ENCODE measurements at regions not wholly inside any gene's neighbourhood (a gene's known extent, or its start where the extent isn't known, plus 50 kb on each side); places are given as distances from the start of the nearest gene placed in this dataset.

DNA sequence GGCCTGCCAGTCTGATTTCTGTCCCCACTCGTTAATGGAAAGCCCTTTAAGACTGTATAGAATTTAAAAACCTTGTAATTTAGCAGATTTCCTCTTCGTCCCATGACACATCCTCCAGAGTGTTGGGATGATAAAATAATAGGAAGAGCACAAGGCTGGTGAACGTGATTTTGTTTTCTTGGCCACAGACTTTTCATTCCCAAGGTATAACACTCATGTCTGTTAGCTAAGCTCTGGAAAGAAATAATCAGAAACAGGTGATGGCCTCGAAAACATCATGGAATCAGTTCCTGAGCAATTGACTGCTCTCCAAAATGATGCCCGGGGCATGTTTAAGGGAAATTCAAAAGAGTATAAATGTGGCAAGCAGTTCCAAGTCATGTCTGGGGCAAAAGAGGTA is 337.8 kb upstream of the TCF4 start:
- Mint-ChIP-seq H3K9me3 (ENCODE audit: unreplicated experiment) (peaks cover 1% of the 10 kb centered on the region), H3K27me3 (ENCODE audit: low read depth, unreplicated experiment) (no peaks in the 10 kb centered on the region), H3K4me1 (ENCODE audit: low read depth, unreplicated experiment) (no peaks in the 10 kb centered on the region), H3K4me3 (ENCODE audit: unreplicated experiment) (no peak overlapping the region), H3K27ac (ENCODE audit: unreplicated experiment) (no peak overlapping the region), H3K36me3 (ENCODE audit: low read depth, unreplicated experiment) (no peaks in the 10 kb centered on the region)
- Histone ChIP-seq H4K20me1 (ENCODE audit: insufficient read depth, low read length) (no peaks in the 10 kb centered on the region), H3K4me3 (ENCODE audit: insufficient read depth, low read depth, low read length) (no peak overlapping the region), H3K9me3 (ENCODE audit: insufficient read depth, low read depth, low read length) (no peaks in the 10 kb centered on the region), H3K27ac (ENCODE audit: low read depth, low read length) (no peak overlapping the region), H3K4me2 (ENCODE audit: low read length) (no peak overlapping the region), H2AFZ (ENCODE audit: low read depth, low read length) (no peak overlapping the region), H3K4me1 (ENCODE audit: insufficient read depth, low read length) (no peaks in the 10 kb centered on the region), H3K27me3 (ENCODE audit: insufficient read depth, low read length) (no peaks in the 10 kb centered on the region), H3K9ac (ENCODE audit: low read length) (no peak overlapping the region), H3K36me3 (ENCODE audit: insufficient read depth, low read length) (no peaks in the 10 kb centered on the region), H3K79me2 (ENCODE audit: insufficient read depth, low read length) (no peaks in the 10 kb centered on the region)
- FAIRE-seq: no peak
- TF ChIP-seq CTCF (IDR thresholded peaks at IDR 0.05; ENCODE audit: insufficient read depth, low read depth, low read length): no peak
- TF ChIP-seq EZH2 (IDR thresholded peaks at IDR 0.05; ENCODE audit: insufficient read depth, low read length): no peak
- DNase-seq (ENCODE audit: low read depth): no peak

- Mint-ChIP-seq H3K4me1 (ENCODE audit: low read depth, unreplicated experiment) (no peaks in the 10 kb centered on the region), H3K27me3 (ENCODE audit: low read depth, unreplicated experiment) (no peaks in the 10 kb centered on the region), H3K27ac (ENCODE audit: unreplicated experiment) (no peak overlapping the region), H3K36me3 (ENCODE audit: low read depth, unreplicated experiment) (no peaks in the 10 kb centered on the region), H3K9me3 (ENCODE audit: unreplicated experiment) (peaks cover 8% of the 10 kb centered on the region), H3K4me3 (ENCODE audit: unreplicated experiment) (no peak overlapping the region)
- no peaks in the 10 kb centered on the region for H3K36me3 ChIP-seq (ENCODE audit: insufficient read depth, low read length)
- H3K27ac ChIP-seq (ENCODE audit: low read depth, low read length): no peak overlapping the region
- no peaks in the 10 kb centered on the region for H3K27me3 ChIP-seq (ENCODE audit: insufficient read depth, low read length)
- FAIRE-seq (no peak), DNase-seq (ENCODE audit: low read depth) (no peak)
- no peaks in the 10 kb centered on the region for H4K20me1 ChIP-seq (ENCODE audit: insufficient read depth, low read length)
- no peak overlapping the region for H2AFZ ChIP-seq (ENCODE audit: low read depth, low read length)
- no peak overlapping the region for H3K9ac ChIP-seq (ENCODE audit: low read length)
- H3K4me1 ChIP-seq (ENCODE audit: insufficient read depth, low read length): no peaks in the 10 kb centered on the region
- H3K4me2 ChIP-seq (ENCODE audit: low read length): no peak overlapping the region
- TF ChIP-seq CTCF (IDR thresholded peaks at IDR 0.05; ENCODE audit: insufficient read depth, low read depth, low read length): no peak
- TF ChIP-seq EZH2 (IDR thresholded peaks at IDR 0.05; ENCODE audit: insufficient read depth, low read length): no peak
- H3K9me3 ChIP-seq (ENCODE audit: insufficient read depth, low read depth, low read length): no peaks in the 10 kb centered on the region
- no peaks in the 10 kb centered on the region for H3K79me2 ChIP-seq (ENCODE audit: insufficient read depth, low read length)
- H3K4me3 ChIP-seq (ENCODE audit: insufficient read depth, low read depth, low read length): no peak overlapping the region
Observed at GRCh38 chr18:55920063-55920462, 332.1 kb upstream of the TCF4 start.

GRCh38 chr18:55918444-55918843 is 330.5 kb upstream of the TCF4 start:
- H3K4me1 ChIP-seq (ENCODE audit: insufficient read depth, low read length): no peaks in the 10 kb centered on the region
- no peak overlapping the region for H3K27ac ChIP-seq (ENCODE audit: low read depth, low read length)
- H3K4me3 Mint-ChIP-seq (ENCODE audit: unreplicated experiment): no peak overlapping the region
- no peak overlapping the region for H3K9ac ChIP-seq (ENCODE audit: low read length)
- no peaks in the 10 kb centered on the region for H3K27me3 ChIP-seq (ENCODE audit: insufficient read depth, low read length)
- no peaks in the 10 kb centered on the region for H3K9me3 ChIP-seq (ENCODE audit: insufficient read depth, low read depth, low read length)
- H3K4me3 ChIP-seq (ENCODE audit: insufficient read depth, low read depth, low read length): no peak overlapping the region
- H3K27me3 Mint-ChIP-seq (ENCODE audit: low read depth, unreplicated experiment): no peaks in the 10 kb centered on the region
- FAIRE-seq (peak; percentile 65), DNase-seq (ENCODE audit: low read depth) (peak; percentile 49)
- no peaks in the 10 kb centered on the region for H3K79me2 ChIP-seq (ENCODE audit: insufficient read depth, low read length)
- H4K20me1 ChIP-seq (ENCODE audit: insufficient read depth, low read length): no peaks in the 10 kb centered on the region
- no peak for TF ChIP-seq EZH2 (IDR thresholded peaks at IDR 0.05; ENCODE audit: insufficient read depth, low read length)
- no peak for TF ChIP-seq CTCF (IDR thresholded peaks at IDR 0.05; ENCODE audit: insufficient read depth, low read depth, low read length)
- H3K9me3 Mint-ChIP-seq (ENCODE audit: unreplicated experiment): peaks cover 7% of the 10 kb centered on the region
- H3K36me3 ChIP-seq (ENCODE audit: insufficient read depth, low read length): no peaks in the 10 kb centered on the region
- H3K27ac Mint-ChIP-seq (ENCODE audit: unreplicated experiment): no peak overlapping the region
- no peak overlapping the region for H2AFZ ChIP-seq (ENCODE audit: low read depth, low read length)
- H3K36me3 Mint-ChIP-seq (ENCODE audit: low read depth, unreplicated experiment): no peaks in the 10 kb centered on the region
- H3K4me1 Mint-ChIP-seq (ENCODE audit: low read depth, unreplicated experiment): no peaks in the 10 kb centered on the region
- no peak overlapping the region for H3K4me2 ChIP-seq (ENCODE audit: low read length)
